ENCODE measurements at regions not wholly inside any gene's neighbourhood (a gene's known extent, or its start where the extent isn't known, plus 50 kb on each side); places are given as distances from the start of the nearest gene placed in this dataset.

DNA sequence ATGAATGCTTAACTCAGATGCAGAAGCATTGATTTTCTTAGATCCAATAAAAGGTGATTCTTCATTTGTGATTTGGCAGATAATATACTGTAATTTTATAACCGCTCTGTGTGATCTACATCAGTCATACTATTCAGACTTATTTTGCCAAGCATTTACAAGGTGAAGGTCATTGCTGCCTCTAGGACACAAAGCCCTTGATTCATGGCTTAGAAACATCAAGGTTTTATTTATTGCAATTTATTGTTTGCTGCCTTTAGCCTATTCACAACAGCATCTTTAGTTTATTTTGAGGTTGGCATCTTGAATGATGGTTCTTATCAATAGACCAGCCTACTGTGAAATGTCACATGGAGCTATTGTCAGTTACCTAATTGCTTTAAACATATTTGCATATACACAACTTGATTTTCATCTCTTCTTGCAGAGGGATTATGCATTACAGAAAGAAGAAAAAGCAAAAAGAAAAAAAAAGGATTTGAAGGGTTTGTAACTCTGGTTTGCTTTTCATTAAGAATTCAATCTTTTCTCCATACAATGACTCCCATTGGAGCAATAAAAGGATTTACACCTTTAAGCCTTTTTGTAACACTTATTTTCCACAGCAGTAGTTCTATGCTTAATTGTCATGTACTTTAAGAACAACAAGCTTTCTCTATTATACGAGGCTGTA lies 1371.6 kb upstream of the CELF2 start:
- no peak for ATAC-seq (ENCODE audit: low read depth)
- Mint-ChIP-seq H3K36me3 (no peaks in the 10 kb centered on the region), H3K4me1 (no peaks in the 10 kb centered on the region)

GRCh38 chr10:9654261-9654660 lies 1363.4 kb upstream of the CELF2 start:
- Mint-ChIP-seq H3K9me3 (peaks cover 5% of the 10 kb centered on the region), H3K27me3 (no peaks in the 10 kb centered on the region), H3K36me3 (no peaks in the 10 kb centered on the region), H3K4me1 (no peaks in the 10 kb centered on the region), H3K4me3 (no peak overlapping the region), H3K27ac (no peak overlapping the region)
- ATAC-seq (ENCODE audit: low read depth) (no peak), DNase-seq (ENCODE audit: low spot score in 2 of 2) (no peak)

More for the DNA sequence above, 1371.6 kb upstream of the CELF2 start:
- Mint-ChIP-seq H3K27ac (no peak overlapping the region), H3K9me3 (peaks cover 9% of the 10 kb centered on the region), H3K4me3 (no peak overlapping the region), H3K27me3 (no peaks in the 10 kb centered on the region)
- DNase-seq (ENCODE audit: low spot score in 2 of 2): no peak

GRCh38 chr10:9656386-9656785 lies 1361.3 kb upstream of the CELF2 start:
- Mint-ChIP-seq H3K27ac (no peak overlapping the region), H3K36me3 (no peaks in the 10 kb centered on the region), H3K27me3 (no peaks in the 10 kb centered on the region), H3K4me3 (no peak overlapping the region), H3K9me3 (peaks cover 5% of the 10 kb centered on the region), H3K4me1 (no peaks in the 10 kb centered on the region)
- ATAC-seq (ENCODE audit: low read depth) (no peak), DNase-seq (ENCODE audit: low spot score in 2 of 2) (no peak)

DNA sequence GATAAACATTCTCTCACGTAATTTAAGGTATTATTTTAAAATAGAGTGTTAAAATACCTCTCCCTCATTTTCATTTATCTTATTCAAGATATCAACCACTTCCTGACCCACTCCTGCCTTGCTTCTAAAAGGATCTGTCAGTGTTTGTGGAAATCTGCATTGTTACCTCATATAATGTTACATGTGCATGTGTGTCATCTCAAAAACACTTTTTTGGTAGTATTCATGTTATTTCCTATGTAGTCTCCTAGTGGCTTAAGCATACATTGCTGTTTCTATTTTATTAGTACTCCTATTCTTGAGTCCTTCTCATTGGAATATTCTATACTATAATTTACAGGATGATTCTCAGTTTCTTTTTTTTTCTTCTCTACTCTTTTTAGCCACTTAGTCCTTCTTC lies 1360.7 kb upstream of the CELF2 start:
- no peaks in the 10 kb centered on the region for H3K4me1 Mint-ChIP-seq
- DNase-seq (ENCODE audit: low spot score in 2 of 2): no peak
- H3K4me3 Mint-ChIP-seq: no peak overlapping the region
- ATAC-seq (ENCODE audit: low read depth): no peak
- no peaks in the 10 kb centered on the region for H3K27me3 Mint-ChIP-seq
- no peak overlapping the region for H3K27ac Mint-ChIP-seq
- no peaks in the 10 kb centered on the region for H3K36me3 Mint-ChIP-seq
- peaks cover 5% of the 10 kb centered on the region for H3K9me3 Mint-ChIP-seq

GRCh38 chr10:9657530-9657929 lies 1360.1 kb upstream of the CELF2 start:
- ATAC-seq (ENCODE audit: low read depth) (no peak), DNase-seq (ENCODE audit: low spot score in 2 of 2) (no peak)
- no peaks in the 10 kb centered on the region for H3K4me1 Mint-ChIP-seq
- H3K9me3 Mint-ChIP-seq: peaks cover 3% of the 10 kb centered on the region
- H3K27me3 Mint-ChIP-seq: no peaks in the 10 kb centered on the region
- no peak overlapping the region for H3K27ac Mint-ChIP-seq
- no peak overlapping the region for H3K4me3 Mint-ChIP-seq
- H3K36me3 Mint-ChIP-seq: no peaks in the 10 kb centered on the region

- Mint-ChIP-seq H3K4me1 (no peaks in the 10 kb centered on the region), H3K4me3 (no peak overlapping the region), H3K9me3 (peaks cover 7% of the 10 kb centered on the region), H3K27me3 (no peaks in the 10 kb centered on the region), H3K27ac (no peak overlapping the region), H3K36me3 (no peaks in the 10 kb centered on the region)
- DNase-seq (ENCODE audit: low spot score in 2 of 2) (no peak), ATAC-seq (ENCODE audit: low read depth) (no peak)
These were observed 1349.3 kb upstream of the CELF2 start for GRCh38 chr10:9668411-9668810.

DNA sequence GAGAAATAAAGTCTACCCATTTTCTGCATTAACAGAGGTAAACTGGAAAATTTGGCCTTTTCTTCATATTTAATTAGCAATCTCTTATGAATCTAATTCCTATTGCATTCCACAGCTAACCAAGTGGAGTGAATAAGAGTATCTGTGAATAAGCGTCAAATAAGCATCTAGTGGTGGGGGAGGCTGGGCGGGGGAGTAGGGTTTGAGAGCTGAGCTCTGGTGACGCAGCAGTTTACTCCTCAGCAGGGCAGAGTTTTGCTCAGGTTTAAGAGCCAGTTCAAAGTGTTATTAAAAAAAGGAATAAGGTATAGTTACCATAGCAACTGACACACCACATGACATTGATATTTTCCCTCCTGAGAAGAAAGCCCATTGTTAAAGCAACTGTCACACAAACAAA lies 1346.8 kb upstream of the CELF2 start:
- no peak overlapping the region for H3K4me3 Mint-ChIP-seq
- H3K4me1 Mint-ChIP-seq: no peaks in the 10 kb centered on the region
- H3K36me3 Mint-ChIP-seq: no peaks in the 10 kb centered on the region
- DNase-seq (ENCODE audit: low spot score in 2 of 2): no peak
- H3K27ac Mint-ChIP-seq: no peak overlapping the region
- H3K27me3 Mint-ChIP-seq: no peaks in the 10 kb centered on the region
- H3K9me3 Mint-ChIP-seq: peaks cover 6% of the 10 kb centered on the region
- no peak for ATAC-seq (ENCODE audit: low read depth)

DNA sequence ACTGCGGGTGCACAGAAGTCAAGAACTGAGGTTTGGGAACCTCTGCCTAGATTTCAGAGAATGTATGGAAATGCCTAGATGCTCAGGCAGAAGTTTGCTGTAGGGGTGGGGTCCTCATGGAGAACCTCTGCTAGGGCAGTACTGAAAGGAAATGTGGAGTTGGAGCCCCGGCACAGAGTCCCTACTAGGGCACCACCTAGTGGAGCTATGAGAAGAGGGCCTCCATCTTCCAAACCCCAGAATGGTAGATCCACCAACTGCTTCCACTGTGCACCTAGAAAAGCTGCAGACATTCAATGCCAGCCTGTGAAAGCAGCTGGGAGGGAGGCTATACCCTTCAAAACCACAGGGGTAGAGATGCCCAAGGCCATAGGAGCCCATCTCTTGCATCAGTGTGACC lies 1336.0 kb upstream of the CELF2 start:
- H3K27me3 Mint-ChIP-seq: no peaks in the 10 kb centered on the region
- ATAC-seq (ENCODE audit: low read depth): no peak
- H3K4me1 Mint-ChIP-seq: no peaks in the 10 kb centered on the region
- no peak overlapping the region for H3K27ac Mint-ChIP-seq
- H3K9me3 Mint-ChIP-seq: peaks cover 8% of the 10 kb centered on the region
- no peaks in the 10 kb centered on the region for H3K36me3 Mint-ChIP-seq
- no peak for DNase-seq (ENCODE audit: low spot score in 2 of 2)
- no peak overlapping the region for H3K4me3 Mint-ChIP-seq

GRCh38 chr10:9682802-9683201 lies 1334.9 kb upstream of the CELF2 start:
- no peaks in the 10 kb centered on the region for H3K27me3 Mint-ChIP-seq
- no peaks in the 10 kb centered on the region for H3K4me1 Mint-ChIP-seq
- no peak for ATAC-seq (ENCODE audit: low read depth)
- no peak overlapping the region for H3K27ac Mint-ChIP-seq
- H3K9me3 Mint-ChIP-seq: peaks cover 8% of the 10 kb centered on the region
- no peak overlapping the region for H3K4me3 Mint-ChIP-seq
- DNase-seq (ENCODE audit: low spot score in 2 of 2): no peak
- no peaks in the 10 kb centered on the region for H3K36me3 Mint-ChIP-seq

- Mint-ChIP-seq H3K9me3 (peaks cover 9% of the 10 kb centered on the region), H3K4me3 (no peak overlapping the region)
These were observed 1333.5 kb upstream of the CELF2 start for GRCh38 chr10:9684186-9684585.

GRCh38 chr10:9685596-9685995 lies 1332.1 kb upstream of the CELF2 start:
- H3K4me3 Mint-ChIP-seq: no peak overlapping the region
- H3K27me3 Mint-ChIP-seq: no peaks in the 10 kb centered on the region
- peaks cover 6% of the 10 kb centered on the region for H3K9me3 Mint-ChIP-seq
- ATAC-seq (ENCODE audit: low read depth): no peak
- H3K4me1 Mint-ChIP-seq: no peaks in the 10 kb centered on the region
- no peaks in the 10 kb centered on the region for H3K36me3 Mint-ChIP-seq
- no peak overlapping the region for H3K27ac Mint-ChIP-seq
- DNase-seq (ENCODE audit: low spot score in 2 of 2): no peak

More at GRCh38 chr10:9684186-9684585, 1333.5 kb upstream of the CELF2 start:
- no peaks in the 10 kb centered on the region for H3K27me3 Mint-ChIP-seq
- H3K27ac Mint-ChIP-seq: no peak overlapping the region
- no peak for ATAC-seq (ENCODE audit: low read depth)
- no peaks in the 10 kb centered on the region for H3K4me1 Mint-ChIP-seq
- H3K36me3 Mint-ChIP-seq: no peaks in the 10 kb centered on the region
- DNase-seq (ENCODE audit: low spot score in 2 of 2): no peak

DNA sequence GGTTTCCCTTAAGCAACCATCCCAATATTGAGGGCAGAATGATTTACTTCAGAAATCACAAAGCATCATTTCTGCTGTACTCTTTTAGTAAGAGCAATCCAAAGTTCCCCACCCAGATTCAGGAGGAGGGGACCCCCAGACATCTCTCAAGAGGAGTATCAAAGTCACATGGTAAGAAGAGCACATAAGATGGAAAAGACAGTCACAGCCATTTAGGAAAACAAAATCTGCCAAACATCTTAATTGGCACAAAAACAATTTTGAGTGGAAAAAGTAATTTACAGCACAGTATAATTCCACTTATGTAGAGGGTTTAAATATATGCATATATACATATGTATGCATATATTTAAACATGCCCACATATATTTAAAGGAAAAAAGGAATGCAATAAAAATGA lies 1329.0 kb upstream of the CELF2 start:
- H3K4me1 Mint-ChIP-seq: no peaks in the 10 kb centered on the region
- no peak for DNase-seq (ENCODE audit: low spot score in 2 of 2)
- H3K27me3 Mint-ChIP-seq: no peaks in the 10 kb centered on the region
- ATAC-seq (ENCODE audit: low read depth): no peak
- H3K27ac Mint-ChIP-seq: no peak overlapping the region
- H3K36me3 Mint-ChIP-seq: no peaks in the 10 kb centered on the region
- peaks cover 3% of the 10 kb centered on the region for H3K9me3 Mint-ChIP-seq
- H3K4me3 Mint-ChIP-seq: no peak overlapping the region

DNA sequence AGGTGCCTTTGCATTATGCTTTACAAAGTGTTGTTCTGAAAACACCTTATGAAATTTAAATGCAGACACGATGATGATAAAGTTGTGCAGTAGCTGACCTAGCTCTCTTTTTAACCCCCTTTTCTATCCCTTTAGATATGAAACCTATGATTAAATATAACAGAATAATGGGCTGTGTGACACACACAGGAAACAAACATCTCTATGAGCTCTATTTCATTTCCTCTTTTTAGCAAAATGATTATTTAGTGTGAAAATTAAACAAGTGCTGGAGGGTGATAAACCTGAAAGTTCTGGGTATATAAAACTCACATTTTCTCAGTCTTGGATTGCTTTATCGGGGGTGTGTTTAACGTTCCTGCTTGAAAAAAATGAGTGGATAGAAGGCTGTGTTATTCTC lies 1310.5 kb upstream of the CELF2 start:
- Mint-ChIP-seq H3K4me3 (no peak overlapping the region), H3K27ac (no peak overlapping the region), H3K27me3 (no peaks in the 10 kb centered on the region), H3K36me3 (no peaks in the 10 kb centered on the region), H3K9me3 (peaks cover 7% of the 10 kb centered on the region), H3K4me1 (no peaks in the 10 kb centered on the region)
- no peak for ATAC-seq (ENCODE audit: low read depth)
- no peak for DNase-seq (ENCODE audit: low spot score in 2 of 2)

DNA sequence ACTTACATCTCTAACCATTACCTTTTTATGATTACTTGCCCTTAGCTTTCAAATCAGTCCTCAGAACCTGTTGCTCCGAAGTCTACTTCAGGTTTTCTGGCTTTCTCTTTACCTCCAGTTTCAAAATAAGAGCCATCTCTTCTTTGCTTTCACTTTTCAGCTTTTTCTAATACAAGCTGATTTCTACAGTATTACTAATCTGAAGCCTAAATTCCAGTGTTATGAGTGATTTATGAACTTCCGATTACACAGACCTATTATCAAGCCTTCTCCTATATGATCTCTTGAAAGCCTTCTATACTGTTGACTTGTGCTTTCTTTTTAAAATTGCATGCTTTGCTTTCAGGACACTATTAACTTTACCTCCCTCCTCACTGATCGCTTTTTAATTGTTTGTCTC lies 1307.8 kb upstream of the CELF2 start:
- no peak overlapping the region for H3K27ac Mint-ChIP-seq
- no peak overlapping the region for H3K4me3 Mint-ChIP-seq
- H3K36me3 Mint-ChIP-seq: no peaks in the 10 kb centered on the region
- no peaks in the 10 kb centered on the region for H3K4me1 Mint-ChIP-seq
- ATAC-seq (ENCODE audit: low read depth) (no peak), DNase-seq (ENCODE audit: low spot score in 2 of 2) (no peak)
- H3K9me3 Mint-ChIP-seq: peaks cover 8% of the 10 kb centered on the region
- H3K27me3 Mint-ChIP-seq: no peaks in the 10 kb centered on the region

- no peak for ATAC-seq (ENCODE audit: low read depth)
- H3K4me1 Mint-ChIP-seq: no peaks in the 10 kb centered on the region
- H3K27ac Mint-ChIP-seq: no peak overlapping the region
- no peak overlapping the region for H3K4me3 Mint-ChIP-seq
- no peaks in the 10 kb centered on the region for H3K27me3 Mint-ChIP-seq
- H3K9me3 Mint-ChIP-seq: peaks cover 8% of the 10 kb centered on the region
- no peak for DNase-seq (ENCODE audit: low spot score in 2 of 2)
- H3K36me3 Mint-ChIP-seq: no peaks in the 10 kb centered on the region
These were observed 1305.3 kb upstream of the CELF2 start for GRCh38 chr10:9712393-9712792.

All from memory B cell (primary cell).